Retinal pigment epithelial cell (primary cell): ENCODE measurements at regions not wholly inside any gene's neighbourhood (a gene's known extent, or its start where the extent isn't known, plus 50 kb on each side); places are given as distances from the start of the nearest gene placed in this dataset.

ENCODE experiments used
- DNase-seq: peaks from one replicate; pipeline ENCODE4 v3.0.0-alpha.2; 2010; ENCODE audit warnings: low read depth
- H3K4me3 ChIP-seq: 2 replicates; pipeline ENCODE4 v1.5.1; 2011; ENCODE audit warnings: mild to moderate bottlenecking, low read length, control low read depth, moderate library complexity
- CTCF ChIP-seq: conservative IDR thresholded peaks from 2 replicates; pipeline ENCODE4 v1.5.1; 2011; ENCODE audit warnings: low read depth, low read length, control low read depth, inconsistent platforms

DNA sequence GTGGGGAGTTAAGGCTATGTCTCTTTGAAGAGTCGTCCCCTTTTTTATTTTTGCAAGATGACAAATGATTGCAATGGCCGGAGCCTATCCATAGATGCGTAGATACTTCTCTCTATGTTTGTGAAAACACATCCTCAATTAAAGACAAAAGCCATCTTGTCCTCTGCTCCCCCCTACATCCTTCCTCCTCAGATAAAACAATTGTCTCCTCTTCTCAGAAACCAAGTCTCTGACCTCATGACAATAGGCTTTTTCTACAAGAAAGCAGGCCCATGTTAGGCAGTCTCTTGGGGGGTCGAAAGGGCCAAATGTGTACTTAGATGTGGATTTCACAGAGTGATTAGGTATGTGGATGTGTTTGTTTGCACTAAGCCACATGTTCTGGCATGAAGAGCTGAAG is 51.1 kb upstream of the SSTR4 start:
- no peak for TF ChIP-seq CTCF
- no peak overlapping the region for H3K4me3 ChIP-seq
- no peak for DNase-seq

GRCh38 chr20:22984606-22985005 is 50.5 kb upstream of the SSTR4 start:
- H3K4me3 ChIP-seq, result no peak overlapping the region
- DNase-seq, result no peak
- TF ChIP-seq CTCF, result no peak

DNA sequence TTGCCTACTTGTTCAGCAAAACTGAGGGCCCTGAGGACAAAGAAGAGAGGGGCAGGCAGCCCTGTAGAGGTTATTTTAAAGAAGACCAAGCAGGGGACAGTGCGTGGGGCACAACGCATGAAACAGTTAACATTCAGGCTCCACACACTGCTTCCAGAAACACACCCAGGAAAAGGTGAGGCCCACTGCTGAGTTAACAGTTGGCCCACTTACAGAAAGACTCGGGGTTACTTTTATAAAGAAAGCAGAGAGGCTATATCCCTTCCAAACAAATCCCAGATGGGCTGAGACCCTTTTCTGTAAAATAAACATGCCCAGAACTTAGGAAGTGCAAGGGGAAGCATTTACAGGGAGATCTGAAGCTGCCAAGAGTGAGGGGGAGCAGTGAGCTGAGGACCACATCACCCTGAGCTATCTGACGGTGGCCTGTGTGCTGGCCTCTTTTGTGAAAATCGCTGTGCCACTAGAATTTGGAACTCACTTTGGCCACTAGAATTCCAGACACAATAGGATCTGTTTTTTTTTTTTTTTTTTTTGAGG is 49.8 kb upstream of the SSTR4 start:
- DNase-seq, result no peak
- no peak for TF ChIP-seq CTCF
- no peak overlapping the region for H3K4me3 ChIP-seq
